GM19395 (cell line): ENCODE measurements at regions not wholly inside any gene's neighbourhood (a gene's known extent, or its start where the extent isn't known, plus 50 kb on each side); places are given as distances from the start of the nearest gene placed in this dataset.

Experiments used
- ATAC-seq: cut with Tn5 transposase; IDR thresholded peaks from one replicate; pipeline ENCODE4 v1.9.1; 2021; ENCODE audit warnings: mild to moderate bottlenecking, moderate library complexity; ENCODE audit not compliant: unreplicated experiment

- no peak for ATAC-seq
Observed at GRCh38 chr10:29858702-29859267, 200.6 kb downstream of the JCAD start.

- ATAC-seq = no peak
Observed at GRCh38 chr10:29857843-29858701, 201.3 kb downstream of the JCAD start.

GRCh38 chr10:29856295-29856694 lies 203.1 kb downstream of the JCAD start:
- ATAC-seq = no peak

GRCh38 chr10:29853913-29854312 lies 205.5 kb downstream of the JCAD start:
- ATAC-seq = no peak

- ATAC-seq = no peak
Observed at GRCh38 chr10:29851241-29851640, 208.1 kb downstream of the JCAD start.

GRCh38 chr10:29850371-29850770 lies 209.0 kb downstream of the JCAD start:
- no peak for ATAC-seq

GRCh38 chr10:29849886-29850285 lies 209.5 kb downstream of the JCAD start:
- no peak for ATAC-seq

- no peak for ATAC-seq
Observed at GRCh38 chr10:29849126-29849833, 210.1 kb downstream of the JCAD start.

- no peak for ATAC-seq
Observed at GRCh38 chr10:29846881-29847280, 212.1 kb upstream of the SVIL start.

GRCh38 chr10:29845166-29845565 lies 210.4 kb upstream of the SVIL start:
- ATAC-seq = no peak

GRCh38 chr10:29843143-29843542 lies 208.4 kb upstream of the SVIL start:
- ATAC-seq = no peak

GRCh38 chr10:29841724-29842649 lies 207.2 kb upstream of the SVIL start:
- no peak for ATAC-seq

GRCh38 chr10:29840516-29841276 lies 205.9 kb upstream of the SVIL start:
- ATAC-seq = no peak

GRCh38 chr10:29839826-29840515 lies 205.2 kb upstream of the SVIL start:
- no peak for ATAC-seq

GRCh38 chr10:29838539-29838938 lies 203.8 kb upstream of the SVIL start:
- no peak for ATAC-seq

- ATAC-seq = no peak
Observed at GRCh38 chr10:29837586-29837985, 202.8 kb upstream of the SVIL start.

GRCh38 chr10:29836396-29836795 lies 201.6 kb upstream of the SVIL start:
- ATAC-seq = no peak

GRCh38 chr10:29835055-29835454 lies 200.3 kb upstream of the SVIL start:
- ATAC-seq = no peak
